GM18861 (cell line): ENCODE measurements at regions not wholly inside any gene's neighbourhood (a gene's known extent, or its start where the extent isn't known, plus 50 kb on each side); places are given as distances from the start of the nearest gene placed in this dataset.
"Not testable (repeated sequence)": the region's sequence is repeated elsewhere in the genome, so short reads cannot be mapped to it uniquely, and the experiment has no call there.

ENCODE experiments used
- ATAC-seq: cut with Tn5 transposase; IDR thresholded peaks from one replicate; pipeline ENCODE4 v1.9.1; 2021; ENCODE audit not compliant: unreplicated experiment

DNA sequence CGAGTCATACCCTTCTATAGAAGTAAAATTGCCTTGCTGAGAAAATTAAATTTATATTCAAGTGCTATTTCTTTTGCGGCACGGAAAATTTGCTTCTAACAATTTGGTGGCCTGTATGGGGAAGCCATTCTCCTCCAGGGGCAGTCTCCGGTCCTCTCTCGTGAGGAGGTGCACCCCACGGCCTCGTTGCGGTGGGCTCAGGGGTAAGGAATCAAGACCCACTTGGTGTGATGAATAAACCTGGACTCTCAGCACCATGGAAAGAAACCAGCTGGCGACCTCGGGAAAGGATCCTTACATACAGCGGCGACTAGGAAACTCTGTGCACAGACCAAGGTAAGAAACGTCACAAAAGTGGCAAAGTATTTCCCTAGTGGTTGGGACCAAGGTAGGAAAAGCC is 252.9 kb downstream of the DPY19L2 start:
- no peak for ATAC-seq

DNA sequence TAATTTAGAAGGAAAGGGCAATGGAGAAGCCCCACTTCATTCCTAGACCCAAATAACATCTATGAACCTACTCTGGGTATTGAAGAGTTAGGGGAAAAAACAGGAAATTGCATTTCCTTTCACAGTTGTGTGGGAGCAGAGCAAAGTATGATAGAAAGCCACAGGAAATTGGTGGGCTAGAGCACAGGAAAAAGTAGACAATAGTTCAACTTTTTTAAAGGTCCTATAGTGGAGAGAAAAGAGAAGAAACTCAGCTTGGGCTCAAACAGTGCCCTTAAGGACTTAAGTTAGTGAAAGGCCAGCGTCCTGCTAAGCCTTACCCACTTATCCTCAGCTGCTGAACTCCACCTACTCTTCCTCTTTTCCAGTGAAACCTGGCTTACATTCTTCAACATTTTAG is 258.1 kb downstream of the DPY19L2 start:
- no peak for ATAC-seq

DNA sequence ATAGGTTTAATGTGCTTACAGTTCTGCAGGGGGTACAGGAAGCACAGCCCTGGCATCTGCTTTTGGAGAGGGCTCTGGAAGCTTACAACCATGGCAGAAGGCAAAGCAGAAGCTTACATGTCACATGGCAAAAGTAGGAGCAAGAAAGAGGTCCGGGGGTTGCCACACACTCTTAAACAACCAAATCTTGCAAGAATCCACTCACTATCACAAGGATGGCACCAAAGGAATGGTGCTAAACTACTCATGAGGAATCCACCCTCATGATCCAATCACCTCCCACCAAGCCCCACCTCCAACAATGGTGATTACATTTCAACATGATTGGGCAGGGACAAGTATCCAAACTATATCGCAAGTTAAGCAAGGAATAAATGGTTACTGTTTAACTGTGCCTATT is 255.8 kb upstream of the AVPR1A start:
- ATAC-seq, result no peak

- ATAC-seq, result no peak
These were observed 253.6 kb upstream of the AVPR1A start for GRCh38 chr12:63404611-63405010.

- no peak for ATAC-seq
These were observed 252.3 kb upstream of the AVPR1A start for GRCh38 chr12:63403256-63403655.

GRCh38 chr12:63400718-63401117 is 249.7 kb upstream of the AVPR1A start:
- ATAC-seq, result no peak

- no peak for ATAC-seq
These were observed 249.3 kb upstream of the AVPR1A start for GRCh38 chr12:63400318-63400717.

GRCh38 chr12:63397807-63398206 is 246.8 kb upstream of the AVPR1A start:
- no peak for ATAC-seq

DNA sequence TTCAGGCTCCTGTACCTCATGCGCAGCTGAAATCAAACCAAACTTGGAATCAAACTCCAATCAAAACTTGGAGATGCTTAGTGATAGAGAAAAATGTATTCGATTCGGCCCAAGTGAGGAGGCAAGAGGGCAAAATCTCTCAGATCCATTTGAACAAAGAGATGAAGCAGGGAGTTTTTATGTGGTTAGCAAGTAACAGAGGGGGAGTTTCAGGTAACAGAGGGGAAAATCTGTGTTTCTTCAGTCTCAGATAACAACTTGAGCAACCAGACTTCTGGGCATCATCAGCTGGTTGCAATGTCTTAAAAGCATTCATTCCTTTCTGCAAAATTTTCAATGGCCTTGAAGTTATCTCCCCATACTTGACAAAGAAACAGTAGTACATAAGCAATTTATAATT is 245.1 kb upstream of the AVPR1A start:
- no peak for ATAC-seq

DNA sequence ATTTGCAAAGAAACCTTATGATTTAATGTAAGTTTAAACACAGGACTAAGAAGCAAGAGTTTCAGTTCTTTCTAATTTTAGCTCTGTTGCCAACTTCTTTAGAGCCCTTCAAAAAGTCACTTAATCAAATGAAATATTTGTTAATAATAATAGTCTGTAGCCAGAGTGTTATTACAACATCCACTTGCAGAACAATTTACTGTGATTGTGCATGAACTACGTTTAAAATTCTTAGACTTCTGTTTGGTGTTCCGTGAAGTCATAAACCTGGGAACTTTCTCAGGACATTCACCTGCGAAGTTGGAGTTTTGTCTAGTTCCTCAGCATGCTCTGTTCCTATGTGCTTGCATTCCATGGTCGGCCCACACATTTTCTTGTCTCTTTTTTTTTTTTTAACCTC is 244.0 kb upstream of the AVPR1A start:
- ATAC-seq, result no peak

DNA sequence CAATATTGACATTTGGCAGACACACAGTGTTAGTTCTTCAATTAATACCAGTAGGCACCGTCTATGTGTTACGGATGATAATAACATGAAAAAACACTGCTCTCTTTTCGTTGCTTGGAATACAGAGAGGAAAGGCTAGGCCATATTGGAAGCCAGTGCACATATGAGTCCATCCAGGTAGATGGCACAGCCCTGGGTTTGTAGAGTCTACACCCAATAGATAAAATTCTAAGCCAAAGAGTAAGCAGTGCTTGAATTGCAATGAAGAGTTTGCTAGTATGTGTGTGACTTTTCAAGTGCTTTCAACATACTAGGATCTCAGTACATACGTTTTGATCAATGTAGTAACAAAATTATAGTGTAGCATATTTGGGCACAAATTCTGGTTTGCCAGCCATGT is 243.3 kb upstream of the AVPR1A start:
- ATAC-seq, result no peak

DNA sequence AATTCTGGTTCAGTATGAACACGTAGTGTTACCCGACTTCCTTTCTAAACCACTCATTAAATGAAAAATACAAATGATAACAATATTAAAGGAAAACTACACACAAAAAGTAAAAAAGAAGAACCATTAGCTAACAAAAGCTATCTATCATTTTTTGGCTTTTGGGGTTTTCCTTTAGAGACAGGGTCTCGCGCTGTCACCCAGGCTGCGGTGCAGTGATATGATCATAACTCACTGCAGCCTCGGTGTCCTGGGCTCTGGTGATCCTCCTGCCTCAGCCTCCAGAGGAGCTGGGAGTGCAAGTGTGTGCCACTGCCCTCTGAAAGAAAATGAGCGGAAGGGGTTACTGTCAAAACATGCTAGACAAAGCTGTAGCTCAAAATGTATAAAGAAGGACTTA is 238.2 kb upstream of the AVPR1A start:
- ATAC-seq, result no peak

GRCh38 chr12:63387771-63388170 is 236.8 kb upstream of the AVPR1A start:
- ATAC-seq, result no peak

- no peak for ATAC-seq
These were observed 231.9 kb upstream of the AVPR1A start for GRCh38 chr12:63382930-63383329.

- ATAC-seq, result no peak
These were observed 211.8 kb upstream of the AVPR1A start for GRCh38 chr12:63362791-63363190.

DNA sequence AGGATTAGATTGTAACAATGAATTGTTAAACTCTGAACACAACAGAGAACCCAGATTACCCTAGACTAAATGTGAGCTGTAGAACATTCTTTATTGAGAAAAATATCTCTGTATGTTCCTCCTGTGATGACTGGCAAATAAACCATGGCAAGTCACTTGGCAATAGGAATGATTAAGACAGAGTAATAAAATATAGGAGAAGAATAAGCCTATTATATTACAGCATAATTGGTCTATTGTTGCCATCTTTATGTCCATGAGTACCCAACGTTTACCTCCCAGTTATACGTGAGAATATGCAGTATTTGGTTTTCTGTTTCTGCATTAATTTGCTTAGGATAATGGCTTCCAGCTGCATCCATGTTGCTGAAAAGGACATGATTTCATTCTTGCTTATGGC is 211.2 kb upstream of the AVPR1A start:
- no peak for ATAC-seq

- ATAC-seq, result no peak
These were observed 204.0 kb upstream of the AVPR1A start for GRCh38 chr12:63354969-63355368.

DNA sequence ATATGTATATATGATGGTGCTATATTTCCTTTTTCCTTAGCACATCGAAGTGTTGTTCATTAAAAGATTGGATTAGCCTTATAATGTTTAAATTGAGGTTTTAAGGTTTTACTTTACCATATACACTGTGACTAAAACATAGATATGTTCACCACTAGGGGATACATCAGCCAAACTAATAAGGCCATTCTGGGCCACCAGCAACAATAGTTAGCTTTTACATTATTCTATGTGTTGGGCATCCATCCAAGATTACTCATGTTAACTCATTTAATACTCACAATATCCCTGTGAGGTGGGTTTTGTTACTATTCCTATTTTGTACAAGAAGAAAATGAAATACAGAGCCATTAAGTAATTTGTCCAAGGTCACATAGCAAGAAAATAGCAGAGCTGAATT is 202.6 kb upstream of the AVPR1A start:
- no peak for ATAC-seq

GRCh38 chr12:63351370-63351769 is 200.4 kb upstream of the AVPR1A start:
- no peak for ATAC-seq

DNA sequence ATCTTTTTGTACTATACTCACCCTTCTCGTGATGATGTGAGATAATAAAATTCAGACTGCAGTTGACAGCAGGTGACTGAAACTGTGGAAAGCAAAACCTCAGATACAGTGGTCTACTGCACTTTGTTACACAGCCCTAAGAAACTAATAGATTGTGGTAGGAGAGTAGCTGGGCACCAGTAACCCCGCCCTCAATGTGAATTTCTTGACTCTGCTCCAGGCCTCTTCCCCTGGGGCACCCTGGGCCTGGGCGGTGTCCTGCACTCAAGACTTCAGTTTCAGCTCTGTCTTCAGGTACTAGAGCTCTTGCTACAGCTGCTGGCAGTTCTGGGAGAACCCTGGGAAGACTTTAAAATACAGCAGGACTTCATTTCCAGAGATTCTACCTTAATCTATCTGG is 197.6 kb upstream of the AVPR1A start:
- ATAC-seq, result no peak

DNA sequence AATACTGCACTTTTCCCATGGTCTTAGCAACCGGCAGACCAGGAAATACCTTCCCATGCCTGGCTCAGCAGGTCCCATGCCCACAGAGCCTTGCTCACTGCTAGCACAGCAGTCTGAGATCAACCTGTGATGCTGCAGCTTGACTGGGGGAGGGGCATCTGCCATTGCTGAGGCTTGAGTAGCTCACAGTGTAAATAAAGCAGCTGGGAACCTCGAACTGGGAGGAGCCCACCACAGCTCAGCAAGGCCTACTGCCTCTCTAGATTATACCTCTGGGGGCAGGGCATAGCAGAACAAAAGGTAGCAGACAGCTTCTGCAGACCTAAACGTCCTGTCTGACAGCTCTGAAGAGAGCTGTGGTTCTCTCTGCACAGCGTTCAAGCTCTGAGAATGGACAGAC is 186.2 kb upstream of the AVPR1A start:
- not testable (repeated sequence) for ATAC-seq

- ATAC-seq, result no peak
These were observed 175.3 kb upstream of the AVPR1A start for GRCh38 chr12:63326260-63326659.

- ATAC-seq, result no peak
These were observed 174.8 kb upstream of the AVPR1A start for GRCh38 chr12:63325757-63326156.

DNA sequence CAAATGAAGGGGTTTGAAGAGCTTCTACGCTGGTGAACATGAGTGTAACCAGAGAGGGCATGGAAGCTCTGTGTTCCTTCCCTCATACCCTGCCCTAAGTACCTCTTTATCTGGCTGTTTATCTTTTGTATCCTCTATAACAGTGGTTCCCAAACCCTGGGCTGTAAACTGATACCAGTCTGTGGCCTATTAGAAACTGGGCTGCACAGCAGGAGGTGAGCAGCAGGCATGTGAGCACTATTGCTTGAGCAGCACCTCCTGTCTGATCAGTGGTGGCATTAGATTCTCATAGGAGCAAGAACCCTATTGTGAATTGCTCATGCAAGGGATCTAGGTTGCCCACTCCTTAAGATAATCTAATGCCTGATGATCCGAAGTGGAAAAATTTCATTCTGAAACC is 172.9 kb upstream of the AVPR1A start:
- ATAC-seq, result no peak
